ENCODE measurements at regions not wholly inside any gene's neighbourhood (a gene's known extent, or its start where the extent isn't known, plus 50 kb on each side); places are given as distances from the start of the nearest gene placed in this dataset.
"Not testable (repeated sequence)": the region's sequence is repeated elsewhere in the genome, so short reads cannot be mapped to it uniquely, and the experiment has no call there.

- POLR2A ChIA-PET: interaction anchor here (0.6 kb wide), 1 partner anchor 48 kb away, joined by 3 read pairs; no protein-coding TSS in a partner anchor
These were observed 149.5 kb downstream of the RNF144B start for GRCh38 chr6:18536591-18537055.

GRCh38 chr6:18538315-18538714, 151.2 kb downstream of the RNF144B start:
- TF ChIP-seq CTCF (IDR thresholded peaks at IDR 0.05; ENCODE audit: unreplicated experiment): no peak
- peaks cover 73% of the 10 kb centered on the region for H3K27me3 Mint-ChIP-seq (ENCODE audit: insufficient read depth, unreplicated experiment)
- POLR2A ChIA-PET: no interaction called here
- intact Hi-C loops (cut with micrococcal nuclease): no loop called here
- no peak overlapping the region for H3K27ac Mint-ChIP-seq (ENCODE audit: low read depth, unreplicated experiment)
- BruUV-seq (replicated peaks): no TSS peak
- DNase-seq (ENCODE audit: unreplicated experiment): no peak
- CTCF ChIA-PET: no interaction called here
- no peaks in the 10 kb centered on the region for H3K36me3 Mint-ChIP-seq (ENCODE audit: insufficient read depth, unreplicated experiment)
- no peak overlapping the region for H3K4me3 Mint-ChIP-seq (ENCODE audit: unreplicated experiment)
- no peaks in the 10 kb centered on the region for H3K9me3 Mint-ChIP-seq (ENCODE audit: unreplicated experiment)
- H3K4me1 Mint-ChIP-seq (ENCODE audit: insufficient read depth, unreplicated experiment): no peaks in the 10 kb centered on the region

More at GRCh38 chr6:18536591-18537055, 149.5 kb downstream of the RNF144B start:
- CTCF ChIA-PET: interaction anchor here (0.6 to 1.7 kb wide), 2 partner anchors 9 to 1337 kb away, joined by 4 to 7 read pairs; no protein-coding TSS in a partner anchor
- no TSS peak for BruUV-seq (replicated peaks)
- Mint-ChIP-seq H3K27ac (ENCODE audit: low read depth, unreplicated experiment) (no peak overlapping the region), H3K9me3 (ENCODE audit: unreplicated experiment) (no peaks in the 10 kb centered on the region), H3K4me3 (ENCODE audit: unreplicated experiment) (no peak overlapping the region), H3K36me3 (ENCODE audit: insufficient read depth, unreplicated experiment) (no peaks in the 10 kb centered on the region), H3K27me3 (ENCODE audit: insufficient read depth, unreplicated experiment) (peaks cover 66% of the 10 kb centered on the region), H3K4me1 (ENCODE audit: insufficient read depth, unreplicated experiment) (no peaks in the 10 kb centered on the region)
- intact Hi-C loops (cut with micrococcal nuclease): no loop called here
- TF ChIP-seq CTCF (IDR thresholded peaks at IDR 0.05; ENCODE audit: unreplicated experiment): no peak
- DNase-seq (ENCODE audit: unreplicated experiment): no peak

GRCh38 chr6:18543051-18543450, 155.9 kb downstream of the RNF144B start:
- POLR2A ChIA-PET: no interaction called here
- no TSS peak for BruUV-seq (replicated peaks)

GRCh38 chr6:18545142-18545541, 158.0 kb downstream of the RNF144B start:
- H3K4me1 Mint-ChIP-seq (ENCODE audit: insufficient read depth, unreplicated experiment); H3K27ac Mint-ChIP-seq (ENCODE audit: low read depth, unreplicated experiment); BruUV-seq (replicated peaks); H3K9me3 Mint-ChIP-seq (ENCODE audit: unreplicated experiment); DNase-seq (ENCODE audit: unreplicated experiment); CTCF ChIA-PET; intact Hi-C loops (cut with micrococcal nuclease); H3K4me3 Mint-ChIP-seq (ENCODE audit: unreplicated experiment); H3K36me3 Mint-ChIP-seq (ENCODE audit: insufficient read depth, unreplicated experiment): not testable (repeated sequence)
- H3K27me3 Mint-ChIP-seq (ENCODE audit: insufficient read depth, unreplicated experiment): peaks cover 55% of the 10 kb centered on the region
- POLR2A ChIA-PET: interaction anchor here (0.7 to 0.9 kb wide), 2 partner anchors 15 to 920 kb away, joined by 3 to 4 read pairs; no protein-coding TSS in a partner anchor

More at GRCh38 chr6:18543051-18543450, 155.9 kb downstream of the RNF144B start:
- no peaks in the 10 kb centered on the region for H3K9me3 Mint-ChIP-seq (ENCODE audit: unreplicated experiment)
- H3K4me3 Mint-ChIP-seq (ENCODE audit: unreplicated experiment): no peak overlapping the region
- DNase-seq (ENCODE audit: unreplicated experiment): no peak
- no peak for TF ChIP-seq CTCF (IDR thresholded peaks at IDR 0.05; ENCODE audit: unreplicated experiment)
- peaks cover 71% of the 10 kb centered on the region for H3K27me3 Mint-ChIP-seq (ENCODE audit: insufficient read depth, unreplicated experiment)
- CTCF ChIA-PET: interaction anchor here (4.6 kb wide), 1 partner anchor 15 kb away, joined by 20 read pairs; no protein-coding TSS in a partner anchor
- intact Hi-C loops (cut with micrococcal nuclease): no loop called here
- H3K36me3 Mint-ChIP-seq (ENCODE audit: insufficient read depth, unreplicated experiment): no peaks in the 10 kb centered on the region
- no peak overlapping the region for H3K27ac Mint-ChIP-seq (ENCODE audit: low read depth, unreplicated experiment)
- H3K4me1 Mint-ChIP-seq (ENCODE audit: insufficient read depth, unreplicated experiment): no peaks in the 10 kb centered on the region

GRCh38 chr6:18545726-18546125, 158.6 kb downstream of the RNF144B start:
- ChIA-PET POLR2A (interaction anchor here (0.7 to 0.9 kb wide), 2 partner anchors 15 to 920 kb away, joined by 3 to 4 read pairs; no protein-coding TSS in a partner anchor), CTCF (no interaction called here)
- peaks cover 49% of the 10 kb centered on the region for H3K27me3 Mint-ChIP-seq (ENCODE audit: insufficient read depth, unreplicated experiment)
- H3K27ac Mint-ChIP-seq (ENCODE audit: low read depth, unreplicated experiment): no peak overlapping the region
- no peak for DNase-seq (ENCODE audit: unreplicated experiment)
- no peaks in the 10 kb centered on the region for H3K4me1 Mint-ChIP-seq (ENCODE audit: insufficient read depth, unreplicated experiment)
- no TSS peak for BruUV-seq (replicated peaks)
- no peak for TF ChIP-seq CTCF (IDR thresholded peaks at IDR 0.05; ENCODE audit: unreplicated experiment)
- no peak overlapping the region for H3K4me3 Mint-ChIP-seq (ENCODE audit: unreplicated experiment)
- intact Hi-C loops (cut with micrococcal nuclease): no loop called here
- H3K9me3 Mint-ChIP-seq (ENCODE audit: unreplicated experiment): no peaks in the 10 kb centered on the region
- no peaks in the 10 kb centered on the region for H3K36me3 Mint-ChIP-seq (ENCODE audit: insufficient read depth, unreplicated experiment)

Data from MCF 10A (cell line).